K562 (cell line): ENCODE measurements at regions not wholly inside any gene's neighbourhood (a gene's known extent, or its start where the extent isn't known, plus 50 kb on each side); places are given as distances from the start of the nearest gene placed in this dataset.

Experiments
- ATAC-seq: fragments of 200-7000 bp; cut with Tn5 transposase; 3 replicates; pipeline ENCODE4 v1.9.1; 2020; ENCODE audit warnings: moderate library complexity
- BruUV-seq: library from RNA; stranded (reverse); fragments of 400-500 nt; replicated peaks from 2 replicates; lab custom pipeline; 2021; lab: Mats Ljungman, UMichigan
- CTCF ChIA-PET: fragments of 300-600 bp; formaldehyde crosslinking; extraction: SDS; loops from one replicate; lab custom pipeline; 2021; ENCODE audit warnings: low intra/inter-chr PET ratio; lab: Yijun Ruan, JAX
- POLR2A ChIA-PET: fragments of 300-600, 350-650 bp; sonication (Branson Sonifier 250); formaldehyde crosslinking; extraction: SDS; loops from one replicate; lab custom pipeline; 2021; ENCODE audit warnings: antibody characterized with exemption, inconsistent platforms; lab: Yijun Ruan, JAX
- DNase-seq, 4 experiments: peaks; one replicate each; pipeline versions ENCODE4 v3.0.0 to v3.0.0-alpha.2; 2011 to 2018; ENCODE audit warnings: low spot score in 3 of 4, mixed read lengths in 3 of 4; ENCODE audit errors: extremely low read depth in 1 of 4
- FAIRE-seq: peaks from 2 replicates; lab custom pipeline; 2011; peaks lifted over from hg19 to GRCh38; lab: Jason Lieb, UNC
- H2AFZ ChIP-seq: 2 replicates; pipeline ENCODE4 v1.6.0; 2011; ENCODE audit warnings: low read depth, low read length, control low read depth, inconsistent platforms
- H3K27ac ChIP-seq: fragments of 200-600 bp; 3 replicates; pipeline ENCODE4 v1.8.0; 2011; ENCODE audit warnings: low read depth, mild to moderate bottlenecking, control low read depth, inconsistent platforms, low read length, moderate library complexity, mixed read lengths; ENCODE audit errors: extremely low read depth
- H3K27me3 ChIP-seq, 2 experiments: fragments of 300-600 bp in 1 of 2; 2 replicates in 1 of 2; 3 replicates in 1 of 2; pipeline versions ENCODE4 v1.6.0 to v1.8.0; 2011; ENCODE audit warnings: inconsistent platforms in 2 of 2, low read length in 2 of 2, mild to moderate bottlenecking in 1 of 2, mixed read lengths in 1 of 2, moderate library complexity in 1 of 2; ENCODE audit not compliant: control insufficient read depth in 2 of 2, insufficient read depth in 2 of 2
- H3K36me3 ChIP-seq: fragments of 300-600 bp; 3 replicates; pipeline ENCODE4 v1.8.0; 2011; ENCODE audit warnings: mild to moderate bottlenecking, low read length, inconsistent platforms; ENCODE audit not compliant: control insufficient read depth, insufficient read depth
- H3K4me1 ChIP-seq, 2 experiments: fragments of 200-600 bp in 1 of 2; replicated peaks in 1 of 2; 2 replicates in 1 of 2; 3 replicates in 1 of 2; pipeline versions ENCODE4 v1.5.1 to v1.8.0; 2011; ENCODE audit warnings: inconsistent platforms in 2 of 2, low read length in 2 of 2, mild to moderate bottlenecking in 1 of 2, mixed read lengths in 1 of 2, moderate library complexity in 1 of 2; ENCODE audit not compliant: control insufficient read depth in 2 of 2, insufficient read depth in 2 of 2
- H3K4me2 ChIP-seq: 2 replicates; pipeline ENCODE4 v1.6.1; 2011; ENCODE audit warnings: low read length, control low read depth, inconsistent platforms, mixed read lengths; ENCODE audit not compliant: insufficient read depth
- H3K4me3 ChIP-seq: fragments of 200-600 bp; sonication (generic), shearing (Covaris generic); 2 replicates; pipeline ENCODE4 v1.5.1; 2016; ENCODE audit warnings: control low read depth, inconsistent platforms
- H3K79me2 ChIP-seq: fragments of 200-600 bp; 3 replicates; pipeline ENCODE4 v1.8.0; 2011; ENCODE audit warnings: low read length, inconsistent platforms; ENCODE audit not compliant: control insufficient read depth, insufficient read depth
- H3K9ac ChIP-seq, 2 experiments: 2 replicates each; pipeline versions ENCODE4 v1.6.0 to v1.6.1; 2011; ENCODE audit warnings: low read depth in 2 of 2, low read length in 2 of 2, control low read depth in 1 of 2, inconsistent platforms in 1 of 2, mild to moderate bottlenecking in 1 of 2, mixed read lengths in 1 of 2; ENCODE audit not compliant: insufficient read depth in 1 of 2
- H3K9me1 ChIP-seq: one replicate; pipeline ENCODE4 v1.6.0; 2011; ENCODE audit warnings: inconsistent platforms, mild to moderate bottlenecking, low read length, moderate library complexity; ENCODE audit not compliant: control insufficient read depth, insufficient read depth
- H3K9me3 ChIP-seq: replicated peaks from 2 replicates; pipeline ENCODE4 v1.5.1; 2011; ENCODE audit warnings: low read depth, low read length, inconsistent platforms; ENCODE audit not compliant: control insufficient read depth, insufficient read depth
- H4K20me1 ChIP-seq: replicated peaks from 2 replicates; pipeline ENCODE4 v1.6.1; 2011; ENCODE audit warnings: low read length, inconsistent platforms, mixed read lengths; ENCODE audit not compliant: control insufficient read depth, insufficient read depth
- DMBX1 ChIP-seq: fragments of 250-450 bp; sonication (Bioruptor Pico); IDR thresholded peaks from 2 replicates; pipeline ENCODE4 v1.8.0; 2022; ENCODE audit warnings: inconsistent platforms, mild to moderate bottlenecking, moderate library complexity, borderline replicate concordance
- E2F5 ChIP-seq: sonication (generic); formaldehyde crosslinking; IDR thresholded peaks from 2 replicates; pipeline ENCODE4 v1.8.0; 2022; ENCODE audit warnings: mild to moderate bottlenecking, missing genetic modification reagents
- POLR2AphosphoS5 ChIP-seq: IDR thresholded peaks from 2 replicates; pipeline ENCODE4 v1.6.1; 2011; ENCODE audit warnings: mild to moderate bottlenecking, low read depth, low read length, moderate library complexity; ENCODE audit not compliant: control insufficient read depth, insufficient read depth
- RBM17 ChIP-seq: fragments of 200-400 bp; formaldehyde crosslinking; IDR thresholded peaks from 2 replicates; pipeline ENCODE4 v1.6.1; 2017; ENCODE audit warnings: low read depth, mild to moderate bottlenecking, low read length, borderline replicate concordance
- TBL1XR1 ChIP-seq, 2 experiments: IDR thresholded peaks; 2 replicates each; pipeline ENCODE4 v1.6.1; 2012; ENCODE audit warnings: improper control_type of control experiment in 2 of 2, low read length in 2 of 2, mild to moderate bottlenecking in 1 of 2
- TCF7L2 ChIP-seq: fragments of 150-350 bp; IDR thresholded peaks from 2 replicates; pipeline ENCODE4 v1.6.1; 2016; ENCODE audit warnings: low read depth, mild to moderate bottlenecking, low read length, moderate library complexity
- TCFL5 ChIP-seq: fragments of 250-450 bp; sonication (Bioruptor Pico); conservative IDR thresholded peaks from 2 replicates; pipeline ENCODE4 v1.6.1; 2021; ENCODE audit warnings: mild to moderate bottlenecking, moderate library complexity, matching md5 sums
- TFAP4 ChIP-seq: sonication (generic); formaldehyde crosslinking; IDR thresholded peaks from 2 replicates; pipeline ENCODE4 v1.8.0; 2022; ENCODE audit warnings: missing genetic modification reagents, mild to moderate bottlenecking, moderate library complexity, borderline replicate concordance
- ZBTB17 ChIP-seq: fragments of 450-650 bp; formaldehyde crosslinking; IDR thresholded peaks from 2 replicates; pipeline ENCODE4 v1.4.0; 2020; ENCODE audit warnings: mild to moderate bottlenecking
- whole genome bisulfite sequencing: fragments of 100-300 bp; shearing (Covaris generic); methylation state at CpG from one replicate; pipeline ENCODE4 v1.1.6; 2016; ENCODE audit warnings: low coverage, mixed read lengths; ENCODE audit not compliant: insufficient coverage; ENCODE audit errors: missing lambda C conversion rate; 5-methylcytosine and 5-hydroxymethylcytosine counted together
- in situ Hi-C: fragments of 300-500 bp; cut with MboI; formaldehyde crosslinking; loops from 4 replicates; pipeline ENCODE4 v1.15.0; 2018; ENCODE audit warnings: inconsistent platforms, mixed read lengths
- intact Hi-C: fragments of 100-400 bp; cut with micrococcal nuclease; formaldehyde crosslinking; loops from 2 replicates; pipeline ENCODE4 v1.14.2; 2022
- TF ChIP-seq, protein P1 (sequence below): fragments of 250-450 bp; sonication (Bioruptor Pico); IDR thresholded peaks from 2 replicates; pipeline ENCODE4 v1.4.0; 2020; ENCODE audit warnings: mild to moderate bottlenecking
- TF ChIP-seq, protein P2 (sequence below), 2 experiments: IDR thresholded peaks; 2 replicates each; pipeline ENCODE4 v1.6.1; 2012; ENCODE audit warnings: improper control_type of control experiment in 2 of 2, low read depth in 2 of 2, low read length in 2 of 2, borderline replicate concordance in 1 of 2
- TF ChIP-seq, protein P3 (sequence below), 2 experiments: fragments of 150-350 bp in 1 of 2; IDR thresholded peaks; 2 replicates each; pipeline ENCODE4 v1.6.1; 2012 to 2016; ENCODE audit warnings: low read depth in 2 of 2, low read length in 2 of 2, mild to moderate bottlenecking in 1 of 2, moderate library complexity in 1 of 2

DNA sequence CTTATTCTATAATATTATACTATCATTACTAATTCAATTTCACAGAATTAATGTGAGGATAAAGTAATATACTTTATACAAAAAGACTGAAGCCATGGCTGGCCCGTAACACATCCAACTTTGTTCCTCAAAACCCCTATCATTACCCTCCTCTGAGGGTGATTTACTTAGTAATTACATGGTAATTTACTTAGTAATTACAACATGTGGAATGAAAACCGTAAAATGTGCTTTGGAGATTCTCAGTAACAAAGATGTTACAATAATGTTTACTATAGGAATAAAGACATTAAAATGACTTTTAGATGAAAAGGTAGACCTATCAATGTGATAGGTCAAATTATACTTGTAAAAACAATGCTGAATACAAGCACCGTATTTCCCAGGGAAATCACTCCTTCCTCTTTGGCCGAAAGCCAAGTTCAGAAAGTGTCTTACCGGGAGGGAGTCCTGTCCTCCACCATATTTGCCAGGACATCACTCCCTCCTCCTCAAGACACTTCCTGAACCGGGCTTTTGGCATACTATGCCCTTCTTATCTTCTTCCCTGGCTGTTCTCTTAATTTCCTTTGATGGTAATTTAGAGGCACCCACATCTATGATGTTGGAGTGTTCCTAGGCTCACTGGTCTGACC lies 1047.8 kb downstream of the SOCS6 start:
- Histone ChIP-seq H3K4me1 (no peaks in the 10 kb centered on the region), H4K20me1 (no peaks in the 10 kb centered on the region), H3K79me2 (no peaks in the 10 kb centered on the region), H3K36me3 (no peaks in the 10 kb centered on the region), H3K4me3 (no peak overlapping the region), H3K9ac (no peak overlapping the region), H3K9me3 (no peaks in the 10 kb centered on the region), H3K27me3 (no peaks in the 10 kb centered on the region), H3K9me1 (no peaks in the 10 kb centered on the region), H2AFZ (no peak overlapping the region), H3K27ac (no peak overlapping the region), H3K4me2 (no peak overlapping the region)
- in situ Hi-C loops: no loop called here
- POLR2A ChIA-PET: no interaction called here
- no peak for ATAC-seq
- CTCF ChIA-PET: no interaction called here
- WGBS: 2% methylated on average over 6 of the region's 6 CpGs
- FAIRE-seq: no peak
- DNase-seq: no peak
- no TSS peak for BruUV-seq
- intact Hi-C loops: no loop called here
- TF ChIP-seq, protein P1, sequence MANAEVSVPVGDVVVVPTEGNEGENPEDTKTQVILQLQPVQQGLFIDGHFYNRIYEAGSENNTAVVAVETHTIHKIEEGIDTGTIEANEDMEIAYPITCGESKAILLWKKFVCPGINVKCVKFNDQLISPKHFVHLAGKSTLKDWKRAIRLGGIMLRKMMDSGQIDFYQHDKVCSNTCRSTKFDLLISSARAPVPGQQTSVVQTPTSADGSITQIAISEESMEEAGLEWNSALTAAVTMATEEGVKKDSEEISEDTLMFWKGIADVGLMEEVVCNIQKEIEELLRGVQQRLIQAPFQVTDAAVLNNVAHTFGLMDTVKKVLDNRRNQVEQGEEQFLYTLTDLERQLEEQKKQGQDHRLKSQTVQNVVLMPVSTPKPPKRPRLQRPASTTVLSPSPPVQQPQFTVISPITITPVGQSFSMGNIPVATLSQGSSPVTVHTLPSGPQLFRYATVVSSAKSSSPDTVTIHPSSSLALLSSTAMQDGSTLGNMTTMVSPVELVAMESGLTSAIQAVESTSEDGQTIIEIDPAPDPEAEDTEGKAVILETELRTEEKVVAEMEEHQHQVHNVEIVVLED (CRISPR knock-in tag): no peak
- TF ChIP-seq POLR2AphosphoS5: no peak
- TF ChIP-seq TCF7L2: no peak
- TF ChIP-seq, protein P2, sequence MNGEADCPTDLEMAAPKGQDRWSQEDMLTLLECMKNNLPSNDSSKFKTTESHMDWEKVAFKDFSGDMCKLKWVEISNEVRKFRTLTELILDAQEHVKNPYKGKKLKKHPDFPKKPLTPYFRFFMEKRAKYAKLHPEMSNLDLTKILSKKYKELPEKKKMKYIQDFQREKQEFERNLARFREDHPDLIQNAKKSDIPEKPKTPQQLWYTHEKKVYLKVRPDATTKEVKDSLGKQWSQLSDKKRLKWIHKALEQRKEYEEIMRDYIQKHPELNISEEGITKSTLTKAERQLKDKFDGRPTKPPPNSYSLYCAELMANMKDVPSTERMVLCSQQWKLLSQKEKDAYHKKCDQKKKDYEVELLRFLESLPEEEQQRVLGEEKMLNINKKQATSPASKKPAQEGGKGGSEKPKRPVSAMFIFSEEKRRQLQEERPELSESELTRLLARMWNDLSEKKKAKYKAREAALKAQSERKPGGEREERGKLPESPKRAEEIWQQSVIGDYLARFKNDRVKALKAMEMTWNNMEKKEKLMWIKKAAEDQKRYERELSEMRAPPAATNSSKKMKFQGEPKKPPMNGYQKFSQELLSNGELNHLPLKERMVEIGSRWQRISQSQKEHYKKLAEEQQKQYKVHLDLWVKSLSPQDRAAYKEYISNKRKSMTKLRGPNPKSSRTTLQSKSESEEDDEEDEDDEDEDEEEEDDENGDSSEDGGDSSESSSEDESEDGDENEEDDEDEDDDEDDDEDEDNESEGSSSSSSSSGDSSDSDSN (IDR thresholded peaks at IDR 0.05; ENCODE audit: borderline replicate concordance in 1 of 2, low read depth in 2 of 2, low read length in 2 of 2): no peak
- no peak for TF ChIP-seq ZBTB17 (CRISPR knock-in tag)
- TF ChIP-seq TCFL5 (CRISPR knock-in tag): no peak
- TF ChIP-seq TFAP4 (CRISPR knock-in tag): no peak
- no peak for TF ChIP-seq RBM17
- TF ChIP-seq, protein P3, sequence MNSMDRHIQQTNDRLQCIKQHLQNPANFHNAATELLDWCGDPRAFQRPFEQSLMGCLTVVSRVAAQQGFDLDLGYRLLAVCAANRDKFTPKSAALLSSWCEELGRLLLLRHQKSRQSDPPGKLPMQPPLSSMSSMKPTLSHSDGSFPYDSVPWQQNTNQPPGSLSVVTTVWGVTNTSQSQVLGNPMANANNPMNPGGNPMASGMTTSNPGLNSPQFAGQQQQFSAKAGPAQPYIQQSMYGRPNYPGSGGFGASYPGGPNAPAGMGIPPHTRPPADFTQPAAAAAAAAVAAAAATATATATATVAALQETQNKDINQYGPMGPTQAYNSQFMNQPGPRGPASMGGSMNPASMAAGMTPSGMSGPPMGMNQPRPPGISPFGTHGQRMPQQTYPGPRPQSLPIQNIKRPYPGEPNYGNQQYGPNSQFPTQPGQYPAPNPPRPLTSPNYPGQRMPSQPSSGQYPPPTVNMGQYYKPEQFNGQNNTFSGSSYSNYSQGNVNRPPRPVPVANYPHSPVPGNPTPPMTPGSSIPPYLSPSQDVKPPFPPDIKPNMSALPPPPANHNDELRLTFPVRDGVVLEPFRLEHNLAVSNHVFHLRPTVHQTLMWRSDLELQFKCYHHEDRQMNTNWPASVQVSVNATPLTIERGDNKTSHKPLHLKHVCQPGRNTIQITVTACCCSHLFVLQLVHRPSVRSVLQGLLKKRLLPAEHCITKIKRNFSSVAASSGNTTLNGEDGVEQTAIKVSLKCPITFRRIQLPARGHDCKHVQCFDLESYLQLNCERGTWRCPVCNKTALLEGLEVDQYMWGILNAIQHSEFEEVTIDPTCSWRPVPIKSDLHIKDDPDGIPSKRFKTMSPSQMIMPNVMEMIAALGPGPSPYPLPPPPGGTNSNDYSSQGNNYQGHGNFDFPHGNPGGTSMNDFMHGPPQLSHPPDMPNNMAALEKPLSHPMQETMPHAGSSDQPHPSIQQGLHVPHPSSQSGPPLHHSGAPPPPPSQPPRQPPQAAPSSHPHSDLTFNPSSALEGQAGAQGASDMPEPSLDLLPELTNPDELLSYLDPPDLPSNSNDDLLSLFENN (IDR thresholded peaks at IDR 0.05; ENCODE audit: low read depth in 2 of 2, low read length in 2 of 2): no peak
- TF ChIP-seq E2F5: no peak
- no peak for TF ChIP-seq DMBX1
- TF ChIP-seq TBL1XR1 (IDR thresholded peaks at IDR 0.05; ENCODE audit: low read length in 2 of 2): no peak
